ENCODE measurements at regions not wholly inside any gene's neighbourhood (a gene's known extent, or its start where the extent isn't known, plus 50 kb on each side); places are given as distances from the start of the nearest gene placed in this dataset.

DNA sequence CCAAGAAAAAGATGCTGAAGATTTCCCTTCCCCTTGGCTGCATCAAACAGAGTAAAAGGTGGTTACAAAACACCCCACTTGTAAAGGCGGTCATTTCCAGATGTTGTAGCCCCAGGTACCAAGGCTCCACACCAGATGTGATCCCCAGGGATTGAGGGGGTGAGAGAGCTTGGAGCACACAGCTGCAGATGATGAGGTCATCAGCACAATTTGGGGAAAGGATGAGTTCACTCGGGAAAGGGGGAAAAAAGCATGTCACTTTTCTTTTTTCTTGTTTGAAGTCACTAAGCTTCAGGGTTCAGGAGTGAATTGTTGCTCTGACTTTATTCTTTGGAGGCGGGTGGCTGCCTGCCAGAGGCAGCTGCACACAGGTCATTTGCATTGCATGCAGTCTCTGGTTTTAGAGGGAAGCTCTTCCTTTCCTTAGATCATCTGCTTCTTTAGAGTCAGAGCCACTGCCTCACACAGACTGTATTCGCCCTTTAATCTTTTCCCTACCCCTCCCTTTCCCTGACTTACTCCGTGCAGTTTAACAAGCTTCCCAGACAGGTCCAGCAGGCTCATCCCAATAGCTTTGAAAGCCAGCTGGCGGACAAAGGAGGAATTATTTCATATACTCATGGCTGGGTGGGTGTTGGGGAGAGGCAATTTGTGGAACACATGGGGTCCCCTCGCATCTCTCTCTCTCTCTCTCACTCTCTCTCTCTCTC, 409.3 kb upstream of the SLC24A2 start:
- DNase-seq (ENCODE audit: low spot score), result no peak

DNA sequence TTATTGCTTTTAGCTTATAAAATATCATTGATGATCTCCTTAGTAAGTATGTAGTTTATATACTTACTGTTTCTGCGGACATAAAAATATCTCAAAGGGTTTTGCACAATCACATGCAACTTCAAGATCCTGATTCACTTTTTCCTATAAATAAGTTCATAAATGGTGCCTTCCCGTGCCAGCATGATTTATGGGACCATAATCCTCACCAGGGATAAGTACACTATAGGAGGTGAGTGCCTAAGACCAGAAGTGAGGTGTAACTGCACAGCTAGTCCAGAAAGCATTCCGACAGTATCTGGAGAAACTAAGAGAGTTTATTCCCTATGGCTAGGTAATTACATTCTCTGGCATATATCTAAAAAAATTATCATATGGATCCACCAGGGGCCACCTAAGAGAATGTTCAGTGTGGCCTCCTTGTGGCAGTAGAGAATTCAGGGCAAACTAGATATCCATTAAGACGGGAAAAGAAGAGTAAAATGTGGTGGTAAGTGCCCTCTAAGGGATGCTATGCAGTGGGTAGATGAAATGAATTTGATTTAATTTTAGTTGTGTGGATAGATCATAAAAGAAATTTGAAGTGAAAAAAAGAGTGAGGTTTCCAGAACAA, 402.5 kb upstream of the SLC24A2 start:
- DNase-seq (ENCODE audit: low spot score), result no peak

DNA sequence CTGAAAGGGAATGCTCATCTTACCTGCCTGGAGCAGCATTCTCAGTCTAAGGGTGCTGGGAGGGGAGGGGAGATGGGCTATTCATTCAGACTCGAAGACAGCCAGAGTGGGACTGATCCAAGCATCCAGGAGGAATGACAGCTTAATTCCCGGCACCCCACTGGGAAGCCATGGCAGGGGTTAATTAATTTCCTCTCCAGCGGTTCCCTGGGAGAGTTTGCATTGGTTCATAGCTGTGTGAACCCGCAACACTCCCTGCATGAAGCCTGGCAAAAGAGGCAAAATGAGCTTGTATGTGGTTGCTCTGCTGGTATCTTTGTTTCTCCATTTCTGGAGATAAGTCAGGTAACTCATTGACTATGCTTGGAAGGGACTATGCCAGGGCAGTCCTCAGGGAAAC, 401.0 kb upstream of the SLC24A2 start:
- no peak for DNase-seq (ENCODE audit: low spot score)

DNA sequence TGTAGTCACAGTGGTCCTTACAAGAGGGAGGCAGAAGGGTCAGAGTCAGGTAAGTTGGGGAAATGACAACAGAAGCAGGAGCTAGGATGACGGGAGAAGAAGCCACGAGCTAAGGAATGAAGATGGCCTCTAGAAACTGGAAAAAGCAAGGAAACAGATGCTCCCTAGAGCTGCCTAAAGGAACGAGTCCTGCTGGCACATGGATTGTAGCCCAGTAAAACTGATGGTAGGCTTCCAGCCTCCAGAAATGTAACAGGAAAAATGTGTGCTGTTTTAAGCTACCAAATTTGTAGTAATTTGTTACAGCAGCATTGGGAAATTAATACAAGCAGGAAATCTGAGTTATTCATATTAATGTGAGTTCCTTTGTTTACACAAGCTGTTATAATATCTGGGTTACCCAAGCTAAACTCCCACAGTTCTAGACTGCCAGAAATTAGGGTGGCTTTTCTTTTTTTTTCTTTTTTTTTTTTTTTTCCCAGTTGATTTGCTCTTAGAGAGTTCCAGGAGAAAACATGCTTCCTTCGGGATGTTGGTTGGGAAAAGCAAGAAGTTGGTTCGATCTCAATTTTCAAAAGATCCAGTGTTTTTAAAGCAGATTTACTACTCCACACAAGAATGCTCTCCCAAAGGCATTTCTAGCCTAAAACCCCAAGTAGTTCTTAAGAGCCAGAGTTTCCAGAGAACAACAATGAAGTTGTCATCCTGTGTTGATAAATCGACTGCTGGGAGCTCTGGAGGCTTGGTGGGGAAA, 400.0 kb upstream of the SLC24A2 start:
- no peak for DNase-seq (ENCODE audit: low spot score)

DNA sequence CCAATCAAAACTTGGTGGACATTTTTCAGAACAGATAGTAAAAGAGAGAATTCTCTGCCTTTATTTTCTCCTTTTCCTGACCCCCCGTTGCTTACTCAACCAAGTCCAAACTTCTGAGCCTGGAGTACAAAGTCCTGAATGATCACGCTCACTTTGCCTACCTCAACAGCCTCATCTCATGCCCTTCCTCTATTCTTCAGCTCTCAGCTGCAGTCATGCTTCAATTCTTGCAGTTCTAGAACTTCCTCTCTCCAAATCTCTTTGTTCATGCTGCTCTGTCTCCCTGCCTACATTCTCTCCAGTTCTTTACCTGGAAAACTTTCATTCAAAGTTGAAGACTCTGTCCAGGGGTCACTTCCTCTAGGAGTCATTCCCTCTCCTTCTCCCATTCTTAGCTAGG, 398.5 kb upstream of the SLC24A2 start:
- DNase-seq (ENCODE audit: low spot score), result no peak

DNA sequence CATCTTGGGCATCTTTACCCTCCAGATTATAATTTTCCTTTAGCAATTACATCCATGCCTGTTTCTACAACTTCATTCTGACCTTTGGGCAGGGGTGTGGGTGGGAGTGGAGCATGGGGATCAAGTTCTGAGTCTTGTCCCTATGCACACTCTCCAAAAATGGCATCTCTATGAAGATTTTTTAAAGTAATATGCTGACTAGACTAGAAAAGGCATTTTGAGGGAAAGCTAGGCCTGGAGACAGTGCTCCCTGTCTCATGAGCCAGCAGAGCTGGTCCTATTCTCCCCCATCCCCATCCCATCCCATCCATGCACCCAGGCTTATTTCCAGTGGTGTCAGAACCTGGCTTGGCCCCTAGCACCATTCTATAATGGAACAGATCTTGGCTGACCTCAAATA, 398.0 kb upstream of the SLC24A2 start:
- DNase-seq (ENCODE audit: low spot score), result no peak

DNA sequence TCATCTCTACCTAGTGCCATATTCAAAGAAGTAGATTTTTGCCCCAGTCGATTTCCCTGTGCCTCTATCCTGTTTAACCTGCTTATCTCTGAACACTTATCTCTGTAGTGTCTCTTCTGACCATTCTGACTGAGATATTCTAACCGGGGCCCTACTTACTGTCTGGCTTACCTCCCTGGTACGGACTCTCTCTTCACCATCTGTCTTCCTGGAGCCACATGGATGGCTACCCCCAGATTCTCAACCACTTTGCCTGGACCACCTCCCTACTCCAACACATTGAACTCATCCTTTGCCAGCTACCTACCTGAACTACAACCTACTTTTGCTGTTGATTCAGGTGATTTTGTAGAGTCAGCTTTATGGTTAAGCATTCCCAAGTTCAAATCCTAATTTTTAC, 397.4 kb upstream of the SLC24A2 start:
- no peak for DNase-seq (ENCODE audit: low spot score)

DNA sequence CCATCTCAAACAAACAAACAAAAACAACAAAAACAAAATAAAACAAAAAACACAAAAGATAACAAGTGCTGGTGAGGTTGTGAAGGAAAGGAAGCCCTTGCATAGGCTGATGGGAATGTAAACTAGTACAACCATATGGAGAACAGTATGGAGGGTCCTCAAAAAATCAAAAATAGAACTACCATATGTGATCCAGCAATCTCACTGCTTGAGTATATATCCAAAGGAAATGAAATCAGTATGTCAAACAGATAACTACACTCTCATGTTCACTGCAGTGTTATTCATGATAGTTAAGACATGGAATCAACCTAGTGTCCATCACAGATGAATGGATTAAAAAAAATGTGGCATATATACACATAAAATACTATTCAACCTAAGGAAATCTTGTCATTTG, 395.7 kb upstream of the SLC24A2 start:
- DNase-seq (ENCODE audit: low spot score), result no peak

DNA sequence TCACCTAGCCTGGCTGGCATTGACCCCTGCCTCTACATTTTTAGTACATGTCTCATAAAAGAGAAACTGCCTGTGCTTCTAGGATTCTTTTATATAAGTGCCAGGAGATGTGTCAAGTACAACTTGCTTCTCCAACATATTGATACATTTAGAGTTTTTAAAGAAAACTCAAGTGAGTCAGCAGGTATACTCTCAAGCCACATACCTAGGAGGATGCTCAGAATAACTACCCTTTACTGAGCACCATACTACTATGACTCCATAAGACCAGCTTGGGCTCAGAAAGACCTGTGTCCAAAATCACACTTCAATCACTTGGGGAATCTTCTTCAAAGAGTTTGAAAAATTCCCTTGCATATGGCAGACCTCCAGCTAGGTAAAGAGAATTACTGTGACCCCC, 389.8 kb upstream of the SLC24A2 start:
- no peak for DNase-seq (ENCODE audit: low spot score)

DNA sequence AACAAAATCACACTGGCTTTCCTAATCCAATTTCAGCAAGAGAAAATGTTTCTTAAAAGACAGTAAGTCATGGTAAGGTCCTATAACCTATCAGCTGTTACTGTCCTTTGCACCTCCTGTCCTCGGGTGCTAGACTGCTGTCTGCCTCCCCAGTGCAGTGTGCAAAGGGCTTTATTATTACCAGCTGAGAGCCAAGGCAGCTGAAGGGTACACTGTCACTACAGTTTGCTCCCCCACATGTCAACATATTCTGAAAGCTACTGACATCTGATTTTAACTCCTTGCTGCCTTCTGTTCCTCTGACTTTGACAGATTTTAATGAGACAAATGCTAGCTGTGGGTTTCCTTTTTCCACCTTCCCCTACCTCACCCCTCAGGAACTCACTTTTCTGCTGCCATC, 389.4 kb upstream of the SLC24A2 start:
- no peak for DNase-seq (ENCODE audit: low spot score)

DNA sequence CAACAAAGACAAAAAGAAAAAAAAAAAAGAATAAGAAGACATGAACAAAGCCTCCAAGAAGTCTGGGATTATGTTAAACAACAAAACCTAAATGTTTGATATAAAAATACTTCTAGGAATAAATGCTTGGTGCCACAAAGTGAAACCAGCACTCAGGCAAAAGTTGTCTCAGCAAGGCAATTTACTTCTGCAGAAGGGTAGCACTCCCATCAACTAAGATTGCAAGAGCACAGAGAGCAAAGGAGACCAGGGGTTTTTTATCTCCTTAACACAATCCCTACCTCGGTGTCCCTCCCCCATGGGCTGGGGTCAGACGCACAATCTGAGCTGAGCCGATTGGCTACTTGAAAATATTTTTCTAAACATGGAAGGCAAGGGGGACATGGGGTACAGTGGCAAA, 381.3 kb upstream of the SLC24A2 start:
- DNase-seq (ENCODE audit: low spot score), result no peak

DNA sequence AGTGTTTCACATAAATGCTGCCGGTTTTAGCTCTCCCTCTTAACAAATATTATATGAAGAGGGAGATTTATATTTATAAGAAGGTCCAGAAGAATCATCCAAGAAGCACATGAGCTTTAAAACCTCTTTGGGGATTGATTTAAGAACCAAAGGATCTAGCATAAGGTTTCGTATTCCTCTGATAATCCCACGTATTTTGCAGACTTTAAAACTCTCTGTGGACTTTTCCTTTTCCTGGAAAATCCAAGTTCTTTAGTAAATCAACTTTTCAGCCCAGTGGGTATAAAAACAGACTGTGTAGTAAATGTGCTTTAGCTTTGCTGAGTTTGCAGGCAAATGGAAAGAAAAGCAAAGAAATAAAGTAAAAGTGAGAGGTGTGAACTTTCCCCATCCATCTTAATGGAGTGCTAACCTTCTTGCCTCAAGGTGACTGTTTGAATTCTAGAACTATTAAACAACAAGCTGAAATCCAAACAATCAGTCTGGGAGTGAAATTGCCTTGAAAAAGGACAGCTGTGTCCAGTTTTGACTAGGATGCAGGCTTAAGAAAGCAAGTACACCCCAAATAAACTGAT, 363.4 kb upstream of the SLC24A2 start:
- no peak for DNase-seq (ENCODE audit: low spot score)

DNA sequence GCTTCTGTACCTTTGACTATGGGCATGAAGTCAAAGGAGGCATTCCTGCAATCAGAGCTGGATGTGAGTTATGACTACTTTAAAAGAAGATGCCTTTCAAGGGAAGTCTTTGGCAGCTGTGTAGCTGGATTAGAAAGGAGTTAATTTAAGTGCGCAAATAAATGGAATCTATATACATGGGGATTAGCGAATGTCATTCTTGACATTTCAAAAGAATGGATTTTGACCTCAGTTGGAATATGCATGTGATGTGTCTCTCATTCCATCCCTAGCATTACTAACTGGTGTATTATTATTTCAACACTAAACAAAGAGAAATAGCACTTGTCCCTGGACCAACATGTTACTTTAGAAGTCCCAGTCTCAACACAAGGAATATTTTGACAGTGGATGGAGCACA, 359.6 kb upstream of the SLC24A2 start:
- DNase-seq (ENCODE audit: low spot score), result no peak

DNA sequence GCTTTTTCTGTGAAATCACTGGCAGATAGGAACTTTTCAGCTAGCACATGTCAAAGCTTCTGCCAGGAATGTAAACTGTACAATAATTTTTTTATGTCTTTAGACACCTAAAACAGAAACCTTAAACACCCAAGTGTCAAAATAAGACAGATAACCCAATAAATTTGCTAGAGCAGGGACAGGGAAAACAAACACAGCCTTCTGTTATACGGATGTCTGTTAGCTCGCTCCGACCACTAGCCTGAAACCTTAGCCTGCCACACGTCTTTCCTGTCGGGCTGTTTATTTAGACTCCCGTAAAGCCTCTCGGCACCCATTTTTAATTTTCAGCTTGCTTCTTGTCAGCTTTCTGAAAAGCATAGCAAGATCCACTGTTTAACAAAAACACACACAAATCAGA, 355.4 kb upstream of the SLC24A2 start:
- no peak for DNase-seq (ENCODE audit: low spot score)

DNA sequence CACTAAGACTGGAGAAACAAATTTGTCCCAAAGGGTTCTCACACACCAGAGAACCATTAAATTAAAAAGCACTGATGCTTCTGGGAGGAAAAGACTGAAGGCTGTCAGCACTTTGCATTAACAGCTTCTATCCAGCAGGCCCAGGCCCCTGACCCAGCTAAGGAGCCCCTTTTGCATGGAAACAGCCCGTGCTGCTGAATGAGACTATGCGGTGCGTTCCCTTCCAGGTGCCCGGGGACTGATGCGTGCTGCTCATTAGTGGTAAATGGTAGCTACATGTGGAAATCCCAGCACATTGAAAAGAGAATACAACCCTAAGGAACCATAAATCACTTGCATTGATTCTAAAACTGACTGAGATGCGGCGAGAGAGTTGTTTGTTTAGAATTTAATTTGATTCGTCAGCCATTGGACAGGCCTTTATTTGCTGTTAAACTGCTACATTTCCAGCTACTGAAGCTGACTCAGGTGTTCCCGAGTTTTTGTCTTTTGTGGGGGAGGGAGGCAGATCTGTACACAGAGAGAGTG, 351.0 kb upstream of the SLC24A2 start:
- DNase-seq (ENCODE audit: low spot score), result no peak

DNA sequence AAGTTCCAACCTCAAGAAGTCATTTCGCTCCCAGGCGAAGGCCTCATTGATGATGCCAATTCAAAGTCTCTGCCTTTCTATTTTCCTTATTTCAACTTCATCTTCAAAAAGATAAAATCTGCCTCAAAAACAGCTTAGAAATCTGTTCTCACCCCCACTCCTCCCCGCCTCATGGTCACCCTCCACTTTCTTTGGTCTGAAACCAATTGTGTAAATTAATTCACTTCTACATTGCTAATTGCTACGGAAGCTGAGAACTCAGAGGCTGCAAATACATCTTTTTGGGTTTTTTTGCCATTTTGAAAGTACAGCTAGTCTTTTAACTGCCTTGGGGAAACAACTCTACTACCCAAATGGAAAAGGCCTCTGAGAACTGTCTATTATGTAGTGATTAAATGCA, 350.0 kb upstream of the SLC24A2 start:
- DNase-seq (ENCODE audit: low spot score), result no peak

DNA sequence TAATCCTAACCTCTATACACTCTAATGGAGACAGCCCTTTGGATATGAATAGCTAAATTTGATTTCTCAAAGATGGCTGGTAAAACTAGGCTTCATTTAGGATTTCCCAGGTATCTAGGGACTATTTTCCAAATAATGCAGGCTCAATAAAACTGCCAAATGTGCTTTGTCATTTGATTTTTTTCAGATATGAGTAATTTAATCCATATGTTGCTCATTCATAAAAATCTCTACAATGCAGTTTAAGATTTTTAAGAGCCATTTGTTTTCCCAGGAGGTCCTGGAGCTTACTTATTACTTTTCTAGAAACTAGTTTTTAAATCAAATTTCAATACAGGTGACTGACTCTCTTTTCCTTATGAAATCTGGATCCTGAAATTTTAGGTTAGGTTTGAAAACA, 349.3 kb upstream of the SLC24A2 start:
- DNase-seq (ENCODE audit: low spot score), result no peak

DNA sequence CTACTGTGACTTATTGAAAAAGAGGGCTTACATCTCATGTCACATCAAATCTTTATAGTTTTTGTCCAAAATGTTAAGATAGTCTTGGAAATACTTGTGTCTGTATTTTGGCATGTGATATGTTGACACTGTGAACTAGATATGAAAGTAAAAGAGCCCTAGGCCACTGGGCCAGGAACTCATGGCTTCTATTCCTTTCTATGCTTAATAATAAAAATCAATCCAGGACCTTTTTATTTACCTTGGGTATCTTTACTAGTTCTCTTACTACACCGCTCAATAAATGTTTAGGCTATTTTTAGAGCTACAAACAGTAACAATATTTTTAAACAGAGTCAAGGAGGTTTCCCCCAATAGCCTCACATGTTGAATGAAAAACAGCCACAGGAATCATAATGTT, 348.6 kb upstream of the SLC24A2 start:
- DNase-seq (ENCODE audit: low spot score), result no peak

DNA sequence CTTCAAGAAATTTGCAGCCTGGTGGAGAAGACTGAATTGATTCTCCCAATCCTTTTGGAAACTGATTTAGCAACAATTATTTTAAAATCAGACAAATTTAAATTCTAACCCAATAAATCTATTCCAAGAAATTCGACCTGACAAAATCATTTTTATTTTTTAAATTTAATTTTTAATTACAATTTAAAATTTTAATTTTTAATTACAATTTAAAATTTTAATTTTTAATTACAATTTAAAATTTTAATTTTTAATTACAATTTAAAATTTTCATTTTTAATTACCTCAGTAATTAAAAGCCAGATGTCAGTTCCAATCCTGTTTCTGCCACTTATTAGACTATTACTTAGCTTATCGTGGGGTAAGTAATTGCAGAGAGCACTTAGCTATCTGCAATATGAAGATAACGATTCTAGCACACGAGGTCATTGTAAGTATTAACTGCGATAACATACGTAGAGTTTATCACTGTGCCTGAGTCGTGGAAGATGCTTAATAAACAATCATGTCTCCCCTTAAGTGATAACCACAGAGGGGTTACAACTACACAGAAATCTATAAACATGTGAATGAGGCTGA, 346.4 kb upstream of the SLC24A2 start:
- no peak for DNase-seq (ENCODE audit: low spot score)

DNA sequence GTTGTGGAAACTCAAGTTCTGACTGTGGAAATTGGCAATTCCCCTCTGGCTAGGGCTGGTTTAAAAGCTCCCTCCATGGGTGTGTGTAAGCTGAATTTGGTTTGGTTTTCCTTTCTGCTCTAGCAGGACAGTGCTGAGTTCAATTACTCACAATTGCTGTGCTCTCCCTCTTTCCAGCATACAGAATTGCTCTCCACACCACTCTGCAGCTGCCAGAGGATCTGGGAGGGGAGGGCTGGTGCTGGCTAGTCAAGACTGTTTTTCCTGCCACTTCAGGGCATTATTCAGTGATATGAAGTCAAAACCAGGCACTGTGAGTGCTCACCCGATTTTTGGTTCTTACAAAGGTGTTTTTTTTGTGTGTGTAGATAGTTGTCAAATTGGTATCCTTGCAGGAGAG, 336.9 kb upstream of the SLC24A2 start:
- DNase-seq (ENCODE audit: low spot score), result no peak

DNA sequence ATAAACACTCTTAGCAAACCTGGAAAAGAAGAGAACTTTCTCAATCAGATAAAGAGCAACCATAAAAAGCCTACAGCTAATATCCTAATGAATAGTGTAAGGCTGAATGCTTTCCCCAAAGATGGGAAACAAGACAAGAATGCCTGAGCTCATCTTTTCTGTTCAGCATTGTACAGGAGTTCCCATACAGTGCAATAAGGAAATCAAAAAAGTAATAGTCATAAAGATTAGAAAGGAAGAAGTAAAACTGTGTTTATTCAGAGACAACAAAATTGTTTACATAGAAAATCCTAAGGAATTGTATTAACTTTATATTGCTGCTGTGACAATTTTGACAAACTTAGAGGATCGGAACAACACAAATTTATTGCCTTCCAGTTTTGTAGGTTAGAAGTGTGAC, 330.7 kb upstream of the SLC24A2 start:
- DNase-seq (ENCODE audit: low spot score), result no peak

DNA sequence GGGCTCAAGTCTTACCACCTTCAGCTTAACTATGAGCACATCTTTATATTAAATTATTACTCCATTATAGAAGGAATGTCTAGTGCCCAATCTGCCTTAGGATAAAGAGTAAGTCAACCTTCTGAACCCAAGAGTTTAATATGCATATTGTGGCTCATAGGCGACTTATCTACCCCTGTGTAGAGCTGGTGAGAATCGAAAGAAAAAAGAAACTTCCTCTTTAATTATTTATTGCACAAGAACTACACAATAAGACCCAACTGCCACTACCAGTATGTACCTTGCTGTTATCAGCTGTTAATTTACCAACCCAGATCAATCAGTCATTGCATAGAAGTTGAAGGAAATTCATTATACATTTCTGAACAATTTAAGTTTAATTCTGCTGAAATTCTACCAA, 329.1 kb upstream of the SLC24A2 start:
- DNase-seq (ENCODE audit: low spot score), result no peak

DNA sequence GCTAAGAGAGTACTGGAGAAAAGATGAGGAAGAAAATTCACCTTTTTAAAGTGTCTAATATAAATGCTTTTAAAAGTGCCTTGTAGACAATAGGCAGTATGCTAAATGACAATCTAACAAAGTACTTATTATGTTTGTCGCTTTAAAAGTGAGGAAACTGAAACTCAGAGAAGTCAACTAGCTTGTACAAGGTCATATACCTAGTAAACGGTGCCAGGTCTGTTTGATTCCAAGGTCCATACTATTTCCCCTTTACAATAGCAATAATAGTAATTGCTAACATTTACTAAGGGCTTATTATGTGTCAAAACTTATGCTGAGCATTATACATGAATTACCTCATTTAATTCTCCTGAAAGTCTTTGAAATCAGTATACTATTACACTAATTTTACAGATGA, 328.6 kb upstream of the SLC24A2 start:
- DNase-seq (ENCODE audit: low spot score), result no peak
